DOHH2 (cell line): ENCODE measurements at regions not wholly inside any gene's neighbourhood (a gene's known extent, or its start where the extent isn't known, plus 50 kb on each side); places are given as distances from the start of the nearest gene placed in this dataset.

Source experiments
- H3F3A ChIP-seq: fragments of 200-600 bp; sonication (generic), shearing (Covaris generic); 2 replicates; pipeline ENCODE4 v1.6.0; 2016; ENCODE audit warnings: antibody characterized with exemption, mild to moderate bottlenecking; ENCODE audit not compliant: control insufficient read depth, insufficient read depth
- H3K27ac ChIP-seq: fragments of 200-600 bp; sonication (generic); 2 replicates; pipeline ENCODE4 v1.5.1; 2014; ENCODE audit warnings: low read depth, mild to moderate bottlenecking, low read length, moderate library complexity
- H3K27me3 ChIP-seq: fragments of 200-600 bp; sonication (generic); 2 replicates; pipeline ENCODE4 v1.6.1; 2014; ENCODE audit warnings: mild to moderate bottlenecking, low read length, mixed read lengths; ENCODE audit not compliant: control insufficient read depth
- H3K36me3 ChIP-seq: fragments of 200-600 bp; sonication (generic); 2 replicates; pipeline ENCODE4 v1.6.1; 2014; ENCODE audit warnings: mild to moderate bottlenecking, low read length, moderate library complexity, mixed read lengths; ENCODE audit not compliant: control insufficient read depth
- H3K4me1 ChIP-seq: fragments of 200-600 bp; sonication (generic); 2 replicates; pipeline ENCODE4 v1.6.1; 2014; ENCODE audit warnings: mild to moderate bottlenecking, low read length, mixed read lengths; ENCODE audit not compliant: control insufficient read depth
- H3K4me2 ChIP-seq: fragments of 200-600 bp; sonication (generic); 2 replicates; pipeline ENCODE4 v1.6.0; 2014; ENCODE audit warnings: mild to moderate bottlenecking, low read length, moderate library complexity
- H3K4me3 ChIP-seq: fragments of 200-600 bp; sonication (generic); 2 replicates; pipeline ENCODE4 v1.5.1; 2014; ENCODE audit warnings: mild to moderate bottlenecking, low read length, mixed read lengths
- H3K79me2 ChIP-seq: fragments of 200-600 bp; sonication (generic); 2 replicates; pipeline ENCODE4 v1.6.1; 2014; ENCODE audit warnings: mild to moderate bottlenecking, low read length, mixed read lengths; ENCODE audit not compliant: control insufficient read depth
- H3K9me2 ChIP-seq: fragments of 200-600 bp; sonication (generic); replicated peaks from 2 replicates; pipeline ENCODE4 v1.6.1; 2014; ENCODE audit warnings: mild to moderate bottlenecking, low read length, mixed read lengths; ENCODE audit not compliant: control insufficient read depth
- H3K9me3 ChIP-seq: fragments of 200-600 bp; sonication (generic); 2 replicates; pipeline ENCODE4 v1.6.1; 2014; ENCODE audit warnings: antibody characterized with exemption, low read length, mixed read lengths; ENCODE audit not compliant: control insufficient read depth, insufficient read depth
- H4K20me1 ChIP-seq: fragments of 200-600 bp; sonication (generic); 2 replicates; pipeline ENCODE4 v1.6.0; 2014; ENCODE audit warnings: low read depth, mild to moderate bottlenecking, antibody characterized with exemption, low read length, moderate library complexity; ENCODE audit not compliant: control insufficient read depth, insufficient read depth
- EZH2phosphoT487 ChIP-seq: fragments of 200-600 bp; sonication (generic); IDR thresholded peaks from 2 replicates; pipeline ENCODE4 v1.6.1; 2017; ENCODE audit warnings: borderline replicate concordance, mild to moderate bottlenecking, antibody characterized with exemption, low read length, moderate library complexity, mixed read lengths
- TF ChIP-seq, protein P1 (sequence below): fragments of 200-600 bp; sonication (generic); IDR thresholded peaks from one replicate; pipeline ENCODE4 v1.5.1; 2014; ENCODE audit warnings: antibody characterized with exemption, mild to moderate bottlenecking, low read depth, low read length; ENCODE audit not compliant: poor library complexity, severe bottlenecking

DNA sequence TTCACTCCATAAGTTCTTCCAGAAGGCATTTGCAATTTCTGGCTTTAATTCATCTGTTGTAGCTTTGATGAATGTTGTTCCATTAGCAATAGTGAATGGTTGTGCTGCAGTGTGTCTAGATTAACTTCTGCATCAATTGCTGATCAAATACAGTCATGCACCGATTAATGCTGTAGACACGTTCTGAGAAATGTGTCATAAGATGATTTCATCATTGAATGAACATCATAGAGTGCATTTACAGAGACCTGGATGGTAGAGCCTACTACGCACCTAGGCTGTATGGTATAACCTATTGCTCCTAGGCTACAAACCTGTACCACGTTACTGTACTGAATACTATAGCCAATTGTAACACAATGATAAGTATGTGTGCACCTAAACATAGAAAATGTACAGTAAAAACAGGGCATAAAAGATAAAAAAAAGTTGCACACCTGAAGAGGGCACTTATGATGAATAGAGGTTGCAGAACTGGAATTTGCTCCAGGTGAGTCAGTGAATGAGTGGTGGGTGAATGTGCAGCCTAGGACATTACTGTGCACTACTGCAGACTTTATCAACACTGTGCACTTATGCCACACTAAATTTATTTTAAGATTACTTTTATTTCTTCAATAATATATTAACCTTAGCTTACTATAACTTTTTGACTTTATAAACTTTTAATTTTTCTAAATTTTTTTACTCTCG is 170.7 kb downstream of the HERPUD2 start:
- Histone ChIP-seq H4K20me1 (no peaks in the 10 kb centered on the region), H3K4me2 (no peak overlapping the region), H3K4me3 (no peak overlapping the region), H3K36me3 (no peaks in the 10 kb centered on the region), H3K27ac (no peak overlapping the region), H3F3A (no peaks in the 10 kb centered on the region), H3K4me1 (no peaks in the 10 kb centered on the region), H3K27me3 (peaks cover 15% of the 10 kb centered on the region), H3K9me3 (no peaks in the 10 kb centered on the region), H3K9me2 (no peaks in the 10 kb centered on the region), H3K79me2 (no peaks in the 10 kb centered on the region)
- TF ChIP-seq, protein P1, sequence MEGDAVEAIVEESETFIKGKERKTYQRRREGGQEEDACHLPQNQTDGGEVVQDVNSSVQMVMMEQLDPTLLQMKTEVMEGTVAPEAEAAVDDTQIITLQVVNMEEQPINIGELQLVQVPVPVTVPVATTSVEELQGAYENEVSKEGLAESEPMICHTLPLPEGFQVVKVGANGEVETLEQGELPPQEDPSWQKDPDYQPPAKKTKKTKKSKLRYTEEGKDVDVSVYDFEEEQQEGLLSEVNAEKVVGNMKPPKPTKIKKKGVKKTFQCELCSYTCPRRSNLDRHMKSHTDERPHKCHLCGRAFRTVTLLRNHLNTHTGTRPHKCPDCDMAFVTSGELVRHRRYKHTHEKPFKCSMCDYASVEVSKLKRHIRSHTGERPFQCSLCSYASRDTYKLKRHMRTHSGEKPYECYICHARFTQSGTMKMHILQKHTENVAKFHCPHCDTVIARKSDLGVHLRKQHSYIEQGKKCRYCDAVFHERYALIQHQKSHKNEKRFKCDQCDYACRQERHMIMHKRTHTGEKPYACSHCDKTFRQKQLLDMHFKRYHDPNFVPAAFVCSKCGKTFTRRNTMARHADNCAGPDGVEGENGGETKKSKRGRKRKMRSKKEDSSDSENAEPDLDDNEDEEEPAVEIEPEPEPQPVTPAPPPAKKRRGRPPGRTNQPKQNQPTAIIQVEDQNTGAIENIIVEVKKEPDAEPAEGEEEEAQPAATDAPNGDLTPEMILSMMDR: no peak
- TF ChIP-seq EZH2phosphoT487: no peak

DNA sequence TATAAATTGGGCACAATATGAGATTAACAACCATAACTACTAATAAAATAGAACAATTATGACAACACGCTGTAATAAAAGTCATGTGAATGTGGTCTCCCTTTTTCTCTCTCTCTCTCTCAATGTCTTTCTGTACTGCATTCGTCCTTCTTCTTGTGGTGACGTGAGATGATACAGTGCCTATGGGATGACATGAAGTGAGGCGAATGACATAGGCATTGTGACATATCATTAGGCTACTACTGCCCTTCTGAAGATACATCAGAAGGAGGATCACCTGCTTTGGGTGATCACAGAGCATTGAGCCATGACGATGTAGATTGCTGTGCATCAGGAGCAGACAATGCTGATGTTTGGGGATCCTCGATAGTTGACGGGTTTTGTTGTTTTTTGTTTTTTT is 171.6 kb downstream of the HERPUD2 start:
- TF ChIP-seq, protein P1: no peak
- TF ChIP-seq EZH2phosphoT487: no peak
- no peak overlapping the region for H3K4me3 ChIP-seq
- H3K9me2 ChIP-seq: no peaks in the 10 kb centered on the region
- no peak overlapping the region for H3K27ac ChIP-seq
- H3K79me2 ChIP-seq: no peaks in the 10 kb centered on the region
- H3F3A ChIP-seq: no peaks in the 10 kb centered on the region
- no peak overlapping the region for H3K4me2 ChIP-seq
- peaks cover 15% of the 10 kb centered on the region for H3K27me3 ChIP-seq
- H3K36me3 ChIP-seq: no peaks in the 10 kb centered on the region
- H4K20me1 ChIP-seq: no peaks in the 10 kb centered on the region
- no peaks in the 10 kb centered on the region for H3K4me1 ChIP-seq
- no peaks in the 10 kb centered on the region for H3K9me3 ChIP-seq

DNA sequence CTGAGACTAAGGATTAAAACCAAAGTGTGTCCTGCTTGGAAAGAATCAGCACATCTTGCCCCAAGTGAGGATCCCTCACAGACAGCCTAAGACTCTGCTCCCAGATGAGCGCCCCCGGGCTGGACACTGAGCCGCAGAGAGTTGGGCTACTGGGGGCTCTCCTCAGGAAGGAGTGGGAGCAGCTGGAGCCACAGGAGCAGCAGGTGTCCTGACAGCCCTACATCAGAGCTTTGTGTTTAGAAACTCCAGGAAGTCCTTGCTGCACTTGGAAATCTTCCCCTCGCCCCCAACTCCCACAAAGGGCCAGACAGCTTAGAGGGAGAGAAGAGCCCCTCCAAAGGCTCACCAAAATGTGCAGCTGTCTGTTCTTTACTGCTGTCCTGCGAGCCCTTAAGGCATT is 172.2 kb downstream of the HERPUD2 start:
- Histone ChIP-seq H3K27ac (no peak overlapping the region), H3K79me2 (no peaks in the 10 kb centered on the region), H3K9me3 (no peaks in the 10 kb centered on the region), H3F3A (no peaks in the 10 kb centered on the region), H3K36me3 (no peaks in the 10 kb centered on the region), H3K9me2 (no peaks in the 10 kb centered on the region), H3K4me3 (no peak overlapping the region), H4K20me1 (no peaks in the 10 kb centered on the region), H3K4me1 (no peaks in the 10 kb centered on the region), H3K27me3 (peaks cover 15% of the 10 kb centered on the region), H3K4me2 (no peak overlapping the region)
- no peak for TF ChIP-seq EZH2phosphoT487
- TF ChIP-seq, protein P1: no peak
